KMS-11 (cell line): ENCODE measurements at regions not wholly inside any gene's neighbourhood (a gene's known extent, or its start where the extent isn't known, plus 50 kb on each side); places are given as distances from the start of the nearest gene placed in this dataset.

Experiments
- H2AFZ ChIP-seq: fragments of 200-600 bp; sonication (generic); 2 replicates; pipeline ENCODE4 v1.6.1; 2016; ENCODE audit warnings: antibody characterized with exemption, mixed run types, low read depth
- H3K27ac ChIP-seq: fragments of 200-600 bp; sonication (generic); 2 replicates; pipeline ENCODE4 v1.6.1; 2016; ENCODE audit warnings: mild to moderate bottlenecking, mixed run types
- H3K27me3 ChIP-seq: fragments of 200-600 bp; sonication (generic); 2 replicates; pipeline ENCODE4 v1.6.1; 2017; ENCODE audit warnings: mild to moderate bottlenecking, low read depth, mixed run types, moderate library complexity; ENCODE audit not compliant: insufficient read depth
- H3K36me3 ChIP-seq: fragments of 200-600 bp; sonication (generic); 2 replicates; pipeline ENCODE4 v1.6.1; 2017; ENCODE audit warnings: mild to moderate bottlenecking, mixed run types; ENCODE audit not compliant: insufficient read depth
- H3K4me1 ChIP-seq: fragments of 200-600 bp; sonication (generic); 2 replicates; pipeline ENCODE4 v1.6.1; 2016; ENCODE audit warnings: mild to moderate bottlenecking, low read depth, mixed run types; ENCODE audit not compliant: poor library complexity, severe bottlenecking
- H3K4me2 ChIP-seq: fragments of 200-600 bp; sonication (generic); 2 replicates; pipeline ENCODE4 v1.7.0; 2016; ENCODE audit warnings: mild to moderate bottlenecking, mixed run types
- H3K4me3 ChIP-seq: fragments of 200-600 bp; sonication (generic); IDR thresholded peaks from 2 replicates; pipeline ENCODE4 v1.6.1; 2017; ENCODE audit warnings: low read depth, low read length, mixed read lengths; ENCODE audit not compliant: insufficient read depth
- H3K79me2 ChIP-seq: fragments of 200-600 bp; sonication (generic); 2 replicates; pipeline ENCODE4 v1.6.1; 2016; ENCODE audit warnings: low read depth, mixed run types; ENCODE audit not compliant: insufficient read depth
- H3K9ac ChIP-seq: fragments of 200-600 bp; sonication (generic); 2 replicates; pipeline ENCODE4 v1.6.1; 2016; ENCODE audit warnings: mild to moderate bottlenecking, mixed run types
- H4K20me1 ChIP-seq: fragments of 200-600 bp; sonication (generic); 2 replicates; pipeline ENCODE4 v1.6.1; 2016; ENCODE audit warnings: mild to moderate bottlenecking, mixed run types; ENCODE audit not compliant: insufficient read depth
- TF ChIP-seq, protein P1 (sequence below): fragments of 200-600 bp; sonication (generic); conservative IDR thresholded peaks from 2 replicates; pipeline ENCODE4 v1.6.1; 2017; ENCODE audit warnings: low read depth, mild to moderate bottlenecking, antibody characterized with exemption, low read length, moderate library complexity, mixed read lengths

DNA sequence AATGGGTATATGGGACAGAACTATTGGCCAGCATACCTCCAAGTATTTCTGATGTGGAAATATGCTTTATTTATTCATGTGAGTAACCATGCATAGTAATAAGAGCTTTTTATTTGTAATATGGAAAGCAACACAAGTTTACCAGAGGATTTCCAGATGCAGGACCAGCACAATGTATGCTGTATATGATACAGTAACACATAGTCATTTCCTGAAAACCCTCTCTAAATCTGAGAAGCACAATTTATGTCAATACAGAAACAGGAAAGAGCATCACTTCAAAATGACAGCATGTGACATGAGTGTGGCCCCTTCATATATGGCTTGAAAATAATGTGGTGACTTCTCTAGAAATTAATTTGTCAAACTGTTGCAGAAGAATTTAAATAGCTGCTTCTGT, 1134.7 kb upstream of the ADGRL2 start:
- H3K27ac ChIP-seq, result no peak overlapping the region
- H4K20me1 ChIP-seq, result no peaks in the 10 kb centered on the region
- H3K27me3 ChIP-seq, result no peaks in the 10 kb centered on the region
- no peaks in the 10 kb centered on the region for H3K79me2 ChIP-seq
- H3K4me1 ChIP-seq, result no peaks in the 10 kb centered on the region
- H3K9ac ChIP-seq, result no peak overlapping the region
- H3K4me2 ChIP-seq, result no peak overlapping the region
- no peak overlapping the region for H3K4me3 ChIP-seq
- no peak overlapping the region for H2AFZ ChIP-seq
- TF ChIP-seq, protein P1, sequence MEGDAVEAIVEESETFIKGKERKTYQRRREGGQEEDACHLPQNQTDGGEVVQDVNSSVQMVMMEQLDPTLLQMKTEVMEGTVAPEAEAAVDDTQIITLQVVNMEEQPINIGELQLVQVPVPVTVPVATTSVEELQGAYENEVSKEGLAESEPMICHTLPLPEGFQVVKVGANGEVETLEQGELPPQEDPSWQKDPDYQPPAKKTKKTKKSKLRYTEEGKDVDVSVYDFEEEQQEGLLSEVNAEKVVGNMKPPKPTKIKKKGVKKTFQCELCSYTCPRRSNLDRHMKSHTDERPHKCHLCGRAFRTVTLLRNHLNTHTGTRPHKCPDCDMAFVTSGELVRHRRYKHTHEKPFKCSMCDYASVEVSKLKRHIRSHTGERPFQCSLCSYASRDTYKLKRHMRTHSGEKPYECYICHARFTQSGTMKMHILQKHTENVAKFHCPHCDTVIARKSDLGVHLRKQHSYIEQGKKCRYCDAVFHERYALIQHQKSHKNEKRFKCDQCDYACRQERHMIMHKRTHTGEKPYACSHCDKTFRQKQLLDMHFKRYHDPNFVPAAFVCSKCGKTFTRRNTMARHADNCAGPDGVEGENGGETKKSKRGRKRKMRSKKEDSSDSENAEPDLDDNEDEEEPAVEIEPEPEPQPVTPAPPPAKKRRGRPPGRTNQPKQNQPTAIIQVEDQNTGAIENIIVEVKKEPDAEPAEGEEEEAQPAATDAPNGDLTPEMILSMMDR, result no peak
- no peaks in the 10 kb centered on the region for H3K36me3 ChIP-seq

DNA sequence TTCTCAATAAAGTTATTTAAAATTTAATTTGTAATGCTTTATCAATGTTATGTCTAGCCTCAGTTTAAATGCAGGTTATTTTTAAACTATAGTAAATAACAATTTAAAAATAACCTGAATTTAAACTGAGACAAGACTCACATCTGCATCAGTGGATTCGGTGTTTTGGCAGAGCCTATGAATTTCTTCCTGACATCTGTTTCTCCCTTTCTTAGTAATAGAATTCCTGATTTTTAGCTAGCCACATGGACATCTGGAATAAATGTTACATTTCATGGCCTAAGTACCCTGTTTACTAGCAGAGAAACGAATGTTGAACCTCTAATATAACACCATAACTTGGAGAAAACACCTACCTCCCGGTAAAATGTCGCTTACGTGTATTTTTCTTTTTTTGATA, 1141.6 kb upstream of the ADGRL2 start:
- Histone ChIP-seq H4K20me1 (no peaks in the 10 kb centered on the region), H2AFZ (no peak overlapping the region), H3K4me2 (no peak overlapping the region), H3K9ac (no peak overlapping the region), H3K36me3 (no peaks in the 10 kb centered on the region), H3K27me3 (no peaks in the 10 kb centered on the region), H3K79me2 (no peaks in the 10 kb centered on the region), H3K27ac (no peak overlapping the region), H3K4me1 (no peaks in the 10 kb centered on the region), H3K4me3 (no peak overlapping the region)
- TF ChIP-seq, protein P1, result no peak

DNA sequence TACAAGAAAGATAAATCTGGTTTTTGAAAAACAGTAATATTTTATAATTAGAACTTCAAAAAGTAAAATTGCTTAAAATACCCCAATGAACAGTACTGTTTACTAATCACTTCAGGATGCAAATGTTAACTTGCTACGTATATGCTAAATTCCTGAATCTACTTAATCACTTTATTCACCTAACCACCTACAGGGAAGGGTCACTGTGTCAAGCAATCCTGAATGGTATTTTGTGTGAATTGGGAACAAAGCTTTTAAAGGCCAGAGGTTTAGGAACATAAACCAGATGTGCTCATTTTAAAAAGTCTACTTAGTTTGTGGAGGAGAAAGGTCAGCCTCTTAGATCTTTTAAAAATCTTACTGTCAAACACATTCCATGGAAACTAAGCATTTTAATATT, 1143.0 kb upstream of the ADGRL2 start:
- H4K20me1 ChIP-seq, result no peaks in the 10 kb centered on the region
- no peak overlapping the region for H3K9ac ChIP-seq
- H3K27me3 ChIP-seq, result no peaks in the 10 kb centered on the region

DNA sequence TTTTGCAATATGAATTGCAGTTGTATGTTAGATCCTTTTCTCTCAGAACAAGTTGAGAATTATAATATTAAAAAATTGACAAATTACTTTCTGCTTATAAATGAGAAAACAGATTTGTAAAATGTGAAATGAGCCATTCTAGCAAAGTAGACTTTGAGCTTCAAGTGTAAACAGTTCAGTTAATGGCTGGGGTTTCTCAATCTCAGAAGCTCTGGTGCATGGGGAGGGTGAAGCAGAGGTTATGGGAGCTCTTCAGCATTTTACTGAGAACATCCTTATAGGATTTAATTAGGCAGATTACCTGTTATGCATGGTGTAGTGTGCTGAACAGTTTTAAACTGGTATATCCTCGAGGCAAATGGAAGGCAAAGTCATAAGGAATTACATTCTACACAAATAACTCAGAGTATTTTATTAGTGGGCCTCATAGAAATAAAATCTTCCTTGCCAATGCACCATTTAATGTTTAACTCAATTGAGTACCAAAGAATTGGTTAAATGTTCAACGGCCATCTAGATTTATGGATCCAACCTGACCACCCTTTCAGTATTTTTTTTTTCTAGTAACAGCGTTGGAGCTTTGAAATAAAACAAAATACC, 1143.6 kb upstream of the ADGRL2 start:
- Histone ChIP-seq H3K79me2 (no peaks in the 10 kb centered on the region), H2AFZ (no peak overlapping the region), H4K20me1 (no peaks in the 10 kb centered on the region), H3K36me3 (no peaks in the 10 kb centered on the region), H3K9ac (no peak overlapping the region), H3K27ac (no peak overlapping the region), H3K4me2 (no peak overlapping the region), H3K4me3 (no peak overlapping the region), H3K27me3 (no peaks in the 10 kb centered on the region), H3K4me1 (no peaks in the 10 kb centered on the region)
- TF ChIP-seq, protein P1, result no peak

More for the DNA sequence above, 1143.0 kb upstream of the ADGRL2 start:
- Histone ChIP-seq H3K27ac (no peak overlapping the region), H3K4me2 (no peak overlapping the region), H3K79me2 (no peaks in the 10 kb centered on the region), H3K4me3 (no peak overlapping the region), H3K36me3 (no peaks in the 10 kb centered on the region), H3K4me1 (no peaks in the 10 kb centered on the region), H2AFZ (no peak overlapping the region)
- TF ChIP-seq, protein P1, result no peak
